ENCODE measurements at regions not wholly inside any gene's neighbourhood (a gene's known extent, or its start where the extent isn't known, plus 50 kb on each side); places are given as distances from the start of the nearest gene placed in this dataset.

GRCh38 chr18:44309185-44309584 is 371.5 kb upstream of the SETBP1 start:
- TF ChIP-seq CTCF (IDR thresholded peaks at IDR 0.05) (no peak), EP300 (IDR thresholded peaks at IDR 0.05) (no peak)
